ENCODE measurements at regions not wholly inside any gene's neighbourhood (a gene's known extent, or its start where the extent isn't known, plus 50 kb on each side); places are given as distances from the start of the nearest gene placed in this dataset.

GRCh38 chr7:116152276-116152675 lies 58.1 kb upstream of the TES start:
- TF ChIP-seq RFX5 (IDR thresholded peaks at IDR 0.05; ENCODE audit: low read length) (no peak), SMC3 (IDR thresholded peaks at IDR 0.05; ENCODE audit: low read depth, low read length) (no peak), TCF12 (IDR thresholded peaks at IDR 0.05) (no peak), RAD21 (IDR thresholded peaks at IDR 0.05; ENCODE audit: low read length) (no peak), JUND (IDR thresholded peaks at IDR 0.05) (no peak), EZH2phosphoT487 (IDR thresholded peaks at IDR 0.05; ENCODE audit: borderline replicate concordance, low read depth) (no peak), GABPA (IDR thresholded peaks at IDR 0.05; ENCODE audit: low read depth) (no peak)
- TF ChIP-seq, protein P1, sequence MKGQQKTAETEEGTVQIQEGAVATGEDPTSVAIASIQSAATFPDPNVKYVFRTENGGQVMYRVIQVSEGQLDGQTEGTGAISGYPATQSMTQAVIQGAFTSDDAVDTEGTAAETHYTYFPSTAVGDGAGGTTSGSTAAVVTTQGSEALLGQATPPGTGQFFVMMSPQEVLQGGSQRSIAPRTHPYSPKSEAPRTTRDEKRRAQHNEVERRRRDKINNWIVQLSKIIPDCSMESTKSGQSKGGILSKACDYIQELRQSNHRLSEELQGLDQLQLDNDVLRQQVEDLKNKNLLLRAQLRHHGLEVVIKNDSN (IDR thresholded peaks at IDR 0.05; ENCODE audit: borderline replicate concordance, low read depth): no peak
- TF ChIP-seq, protein P2, sequence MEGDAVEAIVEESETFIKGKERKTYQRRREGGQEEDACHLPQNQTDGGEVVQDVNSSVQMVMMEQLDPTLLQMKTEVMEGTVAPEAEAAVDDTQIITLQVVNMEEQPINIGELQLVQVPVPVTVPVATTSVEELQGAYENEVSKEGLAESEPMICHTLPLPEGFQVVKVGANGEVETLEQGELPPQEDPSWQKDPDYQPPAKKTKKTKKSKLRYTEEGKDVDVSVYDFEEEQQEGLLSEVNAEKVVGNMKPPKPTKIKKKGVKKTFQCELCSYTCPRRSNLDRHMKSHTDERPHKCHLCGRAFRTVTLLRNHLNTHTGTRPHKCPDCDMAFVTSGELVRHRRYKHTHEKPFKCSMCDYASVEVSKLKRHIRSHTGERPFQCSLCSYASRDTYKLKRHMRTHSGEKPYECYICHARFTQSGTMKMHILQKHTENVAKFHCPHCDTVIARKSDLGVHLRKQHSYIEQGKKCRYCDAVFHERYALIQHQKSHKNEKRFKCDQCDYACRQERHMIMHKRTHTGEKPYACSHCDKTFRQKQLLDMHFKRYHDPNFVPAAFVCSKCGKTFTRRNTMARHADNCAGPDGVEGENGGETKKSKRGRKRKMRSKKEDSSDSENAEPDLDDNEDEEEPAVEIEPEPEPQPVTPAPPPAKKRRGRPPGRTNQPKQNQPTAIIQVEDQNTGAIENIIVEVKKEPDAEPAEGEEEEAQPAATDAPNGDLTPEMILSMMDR (IDR thresholded peaks at IDR 0.05): no peak
- TF ChIP-seq, protein P3, sequence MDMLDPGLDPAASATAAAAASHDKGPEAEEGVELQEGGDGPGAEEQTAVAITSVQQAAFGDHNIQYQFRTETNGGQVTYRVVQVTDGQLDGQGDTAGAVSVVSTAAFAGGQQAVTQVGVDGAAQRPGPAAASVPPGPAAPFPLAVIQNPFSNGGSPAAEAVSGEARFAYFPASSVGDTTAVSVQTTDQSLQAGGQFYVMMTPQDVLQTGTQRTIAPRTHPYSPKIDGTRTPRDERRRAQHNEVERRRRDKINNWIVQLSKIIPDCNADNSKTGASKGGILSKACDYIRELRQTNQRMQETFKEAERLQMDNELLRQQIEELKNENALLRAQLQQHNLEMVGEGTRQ (IDR thresholded peaks at IDR 0.05; ENCODE audit: borderline replicate concordance, low read depth, low read length): no peak
- TF ChIP-seq, protein P4, sequence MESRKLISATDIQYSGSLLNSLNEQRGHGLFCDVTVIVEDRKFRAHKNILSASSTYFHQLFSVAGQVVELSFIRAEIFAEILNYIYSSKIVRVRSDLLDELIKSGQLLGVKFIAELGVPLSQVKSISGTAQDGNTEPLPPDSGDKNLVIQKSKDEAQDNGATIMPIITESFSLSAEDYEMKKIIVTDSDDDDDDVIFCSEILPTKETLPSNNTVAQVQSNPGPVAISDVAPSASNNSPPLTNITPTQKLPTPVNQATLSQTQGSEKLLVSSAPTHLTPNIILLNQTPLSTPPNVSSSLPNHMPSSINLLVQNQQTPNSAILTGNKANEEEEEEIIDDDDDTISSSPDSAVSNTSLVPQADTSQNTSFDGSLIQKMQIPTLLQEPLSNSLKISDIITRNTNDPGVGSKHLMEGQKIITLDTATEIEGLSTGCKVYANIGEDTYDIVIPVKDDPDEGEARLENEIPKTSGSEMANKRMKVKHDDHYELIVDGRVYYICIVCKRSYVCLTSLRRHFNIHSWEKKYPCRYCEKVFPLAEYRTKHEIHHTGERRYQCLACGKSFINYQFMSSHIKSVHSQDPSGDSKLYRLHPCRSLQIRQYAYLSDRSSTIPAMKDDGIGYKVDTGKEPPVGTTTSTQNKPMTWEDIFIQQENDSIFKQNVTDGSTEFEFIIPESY (IDR thresholded peaks at IDR 0.05; ENCODE audit: borderline replicate concordance, low read depth): no peak
